ENCODE measurements at regions not wholly inside any gene's neighbourhood (a gene's known extent, or its start where the extent isn't known, plus 50 kb on each side); places are given as distances from the start of the nearest gene placed in this dataset.

- peak; percentile 18; the same call in 1 of the 2 replicates for TF ChIP-seq CTCF (tag by site-specific recombination; IDR thresholded peaks at IDR 0.05)
- TF ChIP-seq YY1 (tag by site-specific recombination; IDR thresholded peaks at IDR 0.05) = no peak
- no peak for TF ChIP-seq ZNF292 (tag by site-specific recombination; IDR thresholded peaks at IDR 0.05; ENCODE audit: borderline replicate concordance, low read depth)
- TF ChIP-seq REST (tag by site-specific recombination; IDR thresholded peaks at IDR 0.05) = no peak
- TF ChIP-seq INSM2 (tag by site-specific recombination; IDR thresholded peaks at IDR 0.05) = no peak
These were observed 294.4 kb upstream of the CHAC2 start for GRCh38 chr2:53473236-53473635.
